NCI-H1417 treated with DMSO at 0.1 percent for 48 hours (cell line): ENCODE measurements at regions not wholly inside any gene's neighbourhood (a gene's known extent, or its start where the extent isn't known, plus 50 kb on each side); places are given as distances from the start of the nearest gene placed in this dataset.
"Not testable (repeated sequence)": the region's sequence is repeated elsewhere in the genome, so short reads cannot be mapped to it uniquely, and the experiment has no call there.

Source experiments
- DNase-seq: peaks from one replicate; lab custom pipeline; 2025; lab: John Stamatoyannopoulos, UW

DNA sequence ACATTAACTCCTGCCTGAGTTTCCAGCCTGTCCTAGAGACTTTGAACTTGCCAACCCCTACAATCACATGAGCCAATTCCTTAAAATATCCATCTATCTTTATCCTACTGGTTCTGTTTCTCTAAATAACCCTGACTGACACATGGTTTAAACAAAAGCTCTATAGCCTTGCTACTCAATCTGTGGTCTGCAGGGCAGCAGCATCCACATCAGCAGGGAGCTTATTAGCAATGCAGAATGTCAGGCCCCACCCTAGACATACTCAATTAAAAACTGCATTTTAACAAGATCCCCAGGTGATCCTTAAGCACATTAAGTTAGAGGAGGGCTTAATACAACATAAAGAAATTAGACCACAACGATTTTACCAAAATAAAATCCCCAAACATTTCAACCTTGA lies 108.3 kb upstream of the CPSF6 start:
- DNase-seq: no peak

DNA sequence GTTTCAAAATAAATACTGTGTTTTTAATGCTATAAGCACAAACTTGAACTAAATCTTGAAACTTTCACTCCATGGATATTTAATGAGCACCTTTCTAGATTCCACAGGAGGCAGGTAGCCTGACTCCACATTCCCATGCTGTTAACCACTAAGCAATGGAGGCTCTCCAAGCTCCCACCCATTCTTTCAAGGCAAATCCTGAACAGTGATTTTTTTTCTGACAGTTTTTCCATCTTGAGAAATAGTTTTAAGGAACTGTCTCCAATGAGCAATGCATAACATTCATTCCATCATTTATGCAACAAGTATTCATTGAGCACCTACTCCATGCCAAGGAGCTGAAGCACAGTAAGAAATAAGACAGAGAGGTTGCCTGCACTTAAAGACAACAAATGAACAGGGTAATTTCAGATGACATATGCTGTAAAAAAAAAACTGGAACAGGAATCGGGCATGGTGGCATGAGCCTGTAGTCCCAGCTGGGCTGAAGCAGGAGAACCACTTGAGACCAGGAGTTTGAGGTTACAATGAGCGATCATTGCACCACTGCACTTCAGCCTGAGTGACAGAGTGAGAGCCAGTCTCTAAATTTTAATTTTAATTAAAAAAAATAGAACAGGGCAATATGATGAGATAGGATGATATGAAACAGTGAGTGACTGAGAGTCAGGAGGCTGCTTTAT lies 102.3 kb upstream of the CPSF6 start:
- DNase-seq: no peak

DNA sequence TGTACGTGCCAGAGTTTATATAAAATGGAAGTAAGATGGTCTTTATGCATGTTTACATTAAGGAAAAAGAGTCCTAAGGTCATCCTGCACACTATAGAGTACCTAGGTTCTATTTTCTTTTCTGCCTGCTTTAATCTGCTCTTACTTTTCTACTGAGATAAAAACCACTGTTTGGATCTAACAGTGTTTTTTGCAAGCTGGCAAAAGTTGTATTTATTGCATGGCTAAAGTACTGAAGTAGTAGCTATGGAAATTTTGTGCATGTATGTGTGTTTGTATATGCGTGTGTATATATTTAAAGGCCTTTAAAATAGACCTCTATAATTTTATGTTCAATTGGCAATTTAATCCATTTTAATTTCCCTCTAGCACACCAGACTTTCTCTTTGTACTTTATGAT lies 98.3 kb upstream of the CPSF6 start:
- DNase-seq: no peak

GRCh38 chr12:69149270-69149669 lies 90.1 kb upstream of the CPSF6 start:
- no peak for DNase-seq

DNA sequence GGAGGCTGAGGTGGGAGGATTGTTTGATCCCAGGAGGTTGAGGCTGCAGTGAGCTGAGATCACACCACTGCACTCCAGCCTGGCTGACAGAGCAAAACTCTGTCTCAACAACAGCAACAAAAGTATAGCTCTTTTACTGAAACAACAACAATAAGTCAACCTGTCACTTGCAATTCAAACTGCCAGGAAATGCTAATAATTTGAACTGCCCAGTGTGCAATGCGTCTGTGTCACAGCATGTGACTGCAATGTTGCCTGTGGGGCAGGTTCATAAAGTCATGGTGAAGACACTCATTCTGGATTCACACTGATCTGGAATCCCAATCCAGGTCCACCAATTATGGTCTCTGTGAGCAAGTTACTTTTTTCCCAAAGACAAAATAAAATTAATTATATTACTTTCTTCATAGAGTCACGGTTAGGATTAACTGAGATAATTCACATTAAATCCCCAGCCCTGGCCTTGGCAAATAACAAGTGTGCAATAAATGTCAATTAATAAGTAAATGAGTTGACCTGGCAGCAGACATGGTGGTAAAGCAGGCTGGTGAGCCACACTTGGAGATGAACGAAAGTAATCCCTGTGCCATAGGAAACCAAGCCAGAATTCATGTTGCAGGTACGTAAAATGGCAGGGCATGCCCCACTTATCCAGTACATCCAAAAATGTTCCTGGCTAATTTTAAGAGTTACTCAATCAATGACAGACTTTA lies 89.1 kb upstream of the CPSF6 start:
- DNase-seq: no peak

DNA sequence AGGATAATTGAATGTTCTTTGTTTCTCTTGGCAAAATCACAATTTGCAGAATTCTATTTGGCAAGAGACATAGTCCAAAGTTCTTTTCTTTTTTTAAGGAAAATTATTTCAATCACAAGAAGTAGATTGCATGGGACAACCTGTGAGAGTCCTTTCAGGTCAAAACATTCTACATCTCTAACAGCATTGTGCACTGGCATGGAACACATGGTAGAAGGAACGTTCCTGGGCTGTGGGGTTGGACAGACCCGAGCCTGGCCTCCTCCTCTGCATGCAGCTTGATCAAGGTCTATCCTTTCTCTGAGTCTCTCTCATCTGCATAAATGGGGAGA lies 88.6 kb upstream of the CPSF6 start:
- DNase-seq: no peak

DNA sequence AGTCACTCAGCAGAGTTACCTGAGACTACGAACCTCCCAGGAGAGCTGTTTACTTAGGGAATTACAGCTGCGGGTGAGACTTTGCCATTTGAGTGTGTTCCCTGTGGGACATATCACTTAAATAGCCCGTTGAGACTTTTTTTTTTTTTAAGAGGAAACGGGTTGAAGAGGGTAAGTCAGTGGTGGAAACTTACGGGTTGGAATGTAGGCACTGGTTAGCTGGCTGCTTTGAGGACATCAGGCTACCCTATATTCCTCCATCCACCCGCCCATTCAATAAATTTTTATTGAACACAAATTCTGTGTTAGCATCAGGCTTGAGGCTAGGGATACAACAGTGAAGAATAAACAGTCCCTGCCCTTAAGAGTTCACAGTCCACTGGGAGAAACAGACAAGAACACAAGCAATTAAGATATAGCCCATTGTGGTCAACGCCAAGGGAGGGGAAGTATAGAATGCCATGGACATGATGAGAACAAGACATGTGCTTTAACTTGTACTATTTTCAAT lies 88.1 kb upstream of the CPSF6 start:
- no peak for DNase-seq

DNA sequence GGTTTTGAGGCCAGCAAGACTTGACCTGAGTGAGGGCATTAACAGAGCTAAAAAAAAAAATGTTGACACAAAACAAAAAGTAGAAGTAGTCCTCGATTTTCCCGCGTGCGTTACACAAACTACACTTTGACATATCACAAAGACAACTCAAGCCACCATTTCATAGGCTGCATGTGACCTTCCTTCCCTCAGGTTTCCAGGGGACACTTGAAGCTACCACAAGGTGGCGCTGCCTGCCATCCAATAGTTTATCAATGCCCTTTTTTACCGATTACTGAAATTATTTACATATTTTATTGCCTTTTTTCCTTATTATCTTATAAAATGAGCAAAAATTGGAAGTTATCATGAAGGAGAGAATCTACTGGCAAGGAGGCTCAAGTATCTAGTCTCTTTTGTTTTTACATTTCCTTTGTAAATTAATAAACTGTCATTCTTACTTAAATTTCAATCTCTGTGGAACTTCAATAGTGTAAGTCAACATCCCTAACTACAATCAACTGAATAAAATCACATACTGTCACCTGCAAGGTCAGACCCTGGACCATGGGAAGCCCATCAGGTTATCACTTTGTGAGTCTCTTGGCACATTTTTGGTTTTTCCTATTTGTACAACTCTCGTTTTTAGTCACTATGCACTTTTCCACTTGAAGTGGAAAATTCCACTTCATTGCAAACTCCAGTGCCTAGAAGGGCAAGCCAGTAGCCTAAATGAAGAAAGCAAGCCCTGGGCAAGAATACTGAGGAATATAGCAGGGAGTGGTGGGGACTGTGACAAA lies 84.6 kb upstream of the CPSF6 start:
- peak; percentile 45 for DNase-seq

- DNase-seq: no peak
These were observed 82.2 kb upstream of the CPSF6 start for GRCh38 chr12:69157023-69157655.

- DNase-seq: peak; percentile 52
These were observed 77.5 kb upstream of the CPSF6 start for GRCh38 chr12:69161829-69162228.

DNA sequence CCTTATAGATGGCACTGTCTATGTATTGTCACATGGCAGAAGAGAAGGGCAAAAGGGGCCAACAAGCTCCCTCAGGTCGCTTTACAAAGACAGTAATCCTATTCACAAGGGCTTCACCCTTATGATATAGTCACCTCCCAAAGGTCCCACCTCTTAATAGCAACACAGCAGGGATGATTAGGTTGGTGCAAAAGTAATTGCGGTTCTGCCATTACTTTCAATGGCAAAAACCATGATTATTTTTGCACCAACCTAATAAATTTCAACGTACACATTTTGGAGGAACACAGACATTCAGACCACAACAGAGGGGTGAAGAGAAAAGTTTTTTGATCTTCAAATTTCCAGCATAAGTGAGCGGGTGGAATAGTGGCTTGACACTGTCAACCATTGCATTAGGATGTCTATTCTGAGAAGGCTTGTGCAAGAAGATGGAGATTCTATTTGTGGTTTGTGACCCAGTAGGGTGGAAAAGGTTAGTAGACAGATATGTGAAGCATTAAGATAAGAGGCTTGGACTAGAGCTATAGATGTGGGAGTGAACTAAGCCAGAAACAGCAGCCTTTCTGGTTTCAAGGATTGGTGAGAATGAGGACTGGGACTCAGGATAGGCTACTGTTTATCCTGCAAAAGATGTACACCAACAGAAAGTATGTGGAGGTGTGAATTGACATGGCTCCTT lies 75.5 kb upstream of the CPSF6 start:
- DNase-seq: no peak

- DNase-seq: no peak
These were observed 71.7 kb upstream of the CPSF6 start for GRCh38 chr12:69167648-69168165.

- DNase-seq: no peak
These were observed 71.0 kb upstream of the CPSF6 start for GRCh38 chr12:69168363-69168762.

DNA sequence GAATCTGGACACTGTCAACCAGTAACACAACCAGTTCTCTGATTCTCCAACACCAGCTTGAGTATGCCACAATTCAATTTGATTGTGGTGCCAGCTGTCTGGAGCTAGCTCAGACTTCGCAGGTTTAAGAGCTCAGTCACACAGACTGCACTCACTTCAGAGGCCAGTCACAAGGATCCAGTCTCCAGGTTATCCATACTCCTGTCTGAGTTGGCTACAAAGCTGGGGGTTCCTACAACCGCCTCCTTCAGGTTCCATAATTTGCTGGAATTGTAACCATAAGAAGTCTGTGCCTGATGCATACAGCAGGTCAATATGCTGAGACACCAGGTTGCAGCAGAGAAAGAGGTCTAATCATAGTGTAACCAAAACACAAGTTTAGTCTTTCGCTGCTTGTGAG lies 70.5 kb upstream of the CPSF6 start:
- DNase-seq: no peak

DNA sequence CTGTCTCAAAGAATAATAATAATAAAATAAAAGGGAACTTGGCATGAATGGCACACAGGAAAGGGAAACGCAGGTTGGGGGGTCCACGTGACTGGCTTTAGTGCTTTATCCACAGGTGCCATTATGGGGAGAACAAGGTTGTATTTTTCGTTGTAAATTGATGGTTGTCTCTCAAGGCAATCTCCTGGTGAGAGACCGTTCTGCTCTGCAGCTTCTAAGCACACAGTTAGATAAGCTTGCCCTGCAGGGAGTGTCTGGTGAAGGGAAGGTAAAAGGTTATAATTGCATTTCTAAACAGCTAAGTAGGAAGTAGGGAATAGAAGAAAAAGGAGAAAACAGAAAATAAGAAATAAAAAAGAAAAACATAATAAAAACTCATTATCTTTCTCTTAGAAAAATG lies 69.1 kb upstream of the CPSF6 start:
- no peak for DNase-seq

DNA sequence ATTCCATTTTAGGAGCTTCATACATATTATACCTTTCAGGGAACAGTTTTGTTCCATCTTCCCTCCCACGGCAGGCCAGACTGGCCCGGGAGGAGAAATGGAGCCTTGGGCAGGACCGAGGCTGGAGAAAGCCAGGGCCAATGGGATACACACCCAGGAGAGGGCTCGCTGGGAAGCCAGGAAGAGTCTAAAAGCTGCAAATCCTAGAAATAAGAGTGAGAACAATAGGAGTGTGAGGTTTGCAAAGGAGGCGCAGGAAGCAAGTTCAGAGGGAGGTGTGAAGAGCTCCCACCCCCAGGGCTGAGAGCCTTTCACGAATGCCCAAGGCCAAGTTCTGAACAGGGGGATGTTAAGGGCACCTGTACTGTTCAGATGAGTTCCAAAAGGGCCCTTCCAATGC lies 67.5 kb upstream of the CPSF6 start:
- no peak for DNase-seq

DNA sequence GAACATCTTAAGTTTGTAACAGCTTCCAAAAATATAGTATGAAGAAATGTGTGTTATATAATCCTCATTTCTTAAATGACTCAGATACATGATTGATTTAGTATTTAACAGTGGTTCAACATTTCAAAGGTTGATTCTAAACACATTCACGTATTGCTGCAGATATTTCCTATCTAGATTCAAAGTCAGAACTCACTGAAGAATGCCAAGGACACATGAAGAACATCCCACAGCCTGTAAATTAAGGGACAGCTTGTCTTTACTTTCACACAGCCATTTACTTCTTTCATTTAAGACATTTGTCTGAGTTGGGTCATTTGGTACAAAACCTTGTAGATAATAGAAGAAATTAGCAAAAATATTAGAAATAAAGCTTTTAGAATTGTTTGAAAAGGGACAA lies 66.9 kb upstream of the CPSF6 start:
- no peak for DNase-seq

DNA sequence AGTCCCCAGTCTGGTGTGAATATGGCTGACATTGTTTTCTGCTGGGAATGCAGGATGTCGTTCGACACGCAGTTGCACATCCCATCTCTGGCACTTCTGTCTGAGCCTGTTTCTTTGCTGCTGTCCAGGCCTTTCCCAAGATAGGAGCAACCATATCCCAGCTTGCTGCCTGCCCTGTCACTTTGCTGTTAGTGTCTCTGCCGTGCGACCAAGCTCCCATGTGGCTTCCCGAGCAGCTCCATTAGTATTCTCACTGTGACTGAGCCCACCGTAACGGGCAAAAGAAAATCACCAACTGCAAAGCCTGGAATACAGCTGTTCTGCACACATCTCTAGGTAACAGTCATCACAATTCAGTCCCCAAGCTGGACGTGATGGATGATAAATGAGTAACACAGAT lies 66.0 kb upstream of the CPSF6 start:
- no peak for DNase-seq

DNA sequence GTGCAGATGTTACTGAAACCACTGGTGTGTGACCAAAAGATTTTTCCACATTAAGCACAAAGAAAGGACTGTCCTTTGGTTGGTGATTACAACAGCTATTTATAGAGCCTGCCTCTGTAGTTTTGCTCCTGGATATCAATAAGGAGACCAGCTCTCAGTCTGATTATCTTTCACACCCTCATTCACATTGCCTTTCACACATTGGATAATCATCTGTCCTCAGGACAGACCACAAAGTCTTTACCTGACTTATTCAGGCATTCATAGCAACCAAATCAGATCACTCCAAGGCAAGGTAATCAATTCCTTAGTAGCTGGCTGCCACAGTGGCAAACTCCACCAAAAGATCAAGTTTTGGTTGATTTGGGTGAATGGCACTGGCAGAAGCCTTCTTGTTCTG lies 59.6 kb upstream of the CPSF6 start:
- DNase-seq: no peak

DNA sequence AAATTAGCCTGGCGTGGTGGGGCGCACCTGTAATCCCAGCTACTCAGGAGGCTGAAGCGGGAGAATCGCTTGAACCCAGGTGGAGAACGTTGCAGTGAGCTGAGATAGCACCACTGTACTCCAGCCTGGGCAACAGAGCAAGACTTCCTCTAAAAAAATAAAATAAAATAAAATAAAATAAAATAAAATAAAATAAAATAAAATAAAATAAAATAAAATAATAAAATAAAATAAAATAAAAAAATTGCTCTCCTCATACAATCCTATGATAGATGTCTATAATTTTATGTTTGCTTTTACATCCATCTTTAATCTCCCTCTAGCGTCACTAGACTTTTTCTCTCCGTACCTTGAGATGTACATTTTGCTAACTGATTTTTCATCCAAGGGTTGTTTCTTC lies 51.8 kb upstream of the CPSF6 start:
- not testable (repeated sequence) for DNase-seq

DNA sequence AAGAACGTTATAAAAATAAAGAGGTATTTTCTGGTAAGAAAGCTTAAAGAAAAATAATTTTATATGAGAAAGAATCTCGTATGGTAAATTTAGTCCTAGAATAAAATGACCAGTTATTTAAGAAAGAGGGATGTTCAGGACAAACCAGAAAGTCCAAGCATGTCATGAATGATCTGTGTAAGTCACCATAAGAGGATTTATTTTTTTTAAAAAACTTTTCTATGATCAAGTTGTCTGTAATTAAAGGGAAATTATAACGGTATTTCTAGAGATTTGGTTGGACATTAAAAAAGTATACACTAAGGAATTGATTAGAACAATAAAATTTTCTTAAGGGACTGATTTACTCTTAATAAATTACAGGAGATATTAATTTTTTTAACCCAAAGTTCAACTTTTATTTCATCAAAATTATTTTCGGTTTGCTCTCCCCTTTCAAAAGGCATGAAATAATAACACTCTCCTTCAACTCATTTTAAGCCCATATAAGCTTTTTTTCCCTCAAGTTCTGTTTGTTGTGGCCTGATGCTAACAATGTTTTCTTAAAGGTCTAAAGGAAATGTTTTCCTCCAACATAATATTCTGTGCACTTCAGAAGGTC lies 49.9 kb upstream of the CPSF6 start:
- DNase-seq: no peak
